Astrocyte (in vitro differentiated cells and primary cell): ENCODE measurements at regions not wholly inside any gene's neighbourhood (a gene's known extent, or its start where the extent isn't known, plus 50 kb on each side); places are given as distances from the start of the nearest gene placed in this dataset.

ENCODE experiments used
- DNase-seq: peaks from one replicate; pipeline ENCODE4 v3.0.0-alpha.2; 2010; ENCODE audit warnings: low read depth
- FAIRE-seq: peaks from 2 replicates; lab custom pipeline; 2011; peaks lifted over from hg19 to GRCh38; lab: Jason Lieb, UNC
- H2AFZ ChIP-seq: 2 replicates; pipeline ENCODE4 v1.6.0; 2012; ENCODE audit warnings: low read depth, low read length, inconsistent platforms
- H3K27ac ChIP-seq: 2 replicates; pipeline ENCODE4 v1.5.1; 2011; ENCODE audit warnings: low read depth, low read length, inconsistent platforms
- H3K27me3 ChIP-seq: 2 replicates; pipeline ENCODE4 v1.6.0; 2011; ENCODE audit warnings: low read length, inconsistent platforms; ENCODE audit not compliant: insufficient read depth
- H3K36me3 ChIP-seq: 2 replicates; pipeline ENCODE4 v1.5.1; 2011; ENCODE audit warnings: low read length, inconsistent platforms; ENCODE audit not compliant: insufficient read depth
- H3K4me1 ChIP-seq: 2 replicates; pipeline ENCODE4 v1.5.1; 2011; ENCODE audit warnings: low read length, inconsistent platforms; ENCODE audit not compliant: insufficient read depth
- H3K4me2 ChIP-seq: 2 replicates; pipeline ENCODE4 v1.6.0; 2012; ENCODE audit warnings: low read length, inconsistent platforms
- H3K4me3 ChIP-seq: 2 replicates; pipeline ENCODE4 v1.5.1; 2011; ENCODE audit warnings: low read depth, mild to moderate bottlenecking, low read length, inconsistent platforms; ENCODE audit not compliant: insufficient read depth
- H3K79me2 ChIP-seq: 2 replicates; pipeline ENCODE4 v1.6.0; 2012; ENCODE audit warnings: mild to moderate bottlenecking, low read length, inconsistent platforms; ENCODE audit not compliant: insufficient read depth
- H3K9ac ChIP-seq: 2 replicates; pipeline ENCODE4 v1.6.0; 2012; ENCODE audit warnings: mild to moderate bottlenecking, low read length, inconsistent platforms
- H3K9me3 ChIP-seq: 2 replicates; pipeline ENCODE4 v1.5.1; 2012; ENCODE audit warnings: low read depth, mild to moderate bottlenecking, low read length, inconsistent platforms; ENCODE audit not compliant: insufficient read depth
- H4K20me1 ChIP-seq: 2 replicates; pipeline ENCODE4 v1.6.0; 2012; ENCODE audit warnings: low read length, inconsistent platforms; ENCODE audit not compliant: insufficient read depth
- H3K27ac Mint-ChIP-seq: one replicate; pipeline ENCODE4 v1.8.0; 2021; ENCODE audit warnings: mild to moderate bottlenecking, mixed read lengths; ENCODE audit not compliant: unreplicated experiment
- H3K27me3 Mint-ChIP-seq: one replicate; pipeline ENCODE4 v1.8.0; 2021; ENCODE audit warnings: low read depth, mixed read lengths; ENCODE audit not compliant: unreplicated experiment
- H3K36me3 Mint-ChIP-seq: one replicate; pipeline ENCODE4 v1.8.0; 2021; ENCODE audit warnings: low read depth, mixed read lengths; ENCODE audit not compliant: unreplicated experiment
- H3K4me1 Mint-ChIP-seq: one replicate; pipeline ENCODE4 v1.8.0; 2021; ENCODE audit warnings: low read depth, mixed read lengths; ENCODE audit not compliant: unreplicated experiment
- H3K4me3 Mint-ChIP-seq: one replicate; pipeline ENCODE4 v1.8.0; 2021; ENCODE audit warnings: mild to moderate bottlenecking, moderate library complexity, mixed read lengths; ENCODE audit not compliant: unreplicated experiment
- H3K9me3 Mint-ChIP-seq: one replicate; pipeline ENCODE4 v1.8.0; 2021; ENCODE audit warnings: mild to moderate bottlenecking, mixed read lengths; ENCODE audit not compliant: unreplicated experiment
- EZH2 ChIP-seq: IDR thresholded peaks from 2 replicates; pipeline ENCODE4 v1.6.1; 2012; ENCODE audit warnings: mild to moderate bottlenecking, low read length, inconsistent platforms; ENCODE audit not compliant: insufficient read depth
- TF ChIP-seq, protein P1 (sequence below): IDR thresholded peaks from 2 replicates; pipeline ENCODE4 v1.5.1; 2011; ENCODE audit warnings: low read depth, mild to moderate bottlenecking, inconsistent platforms, low read length, moderate library complexity; ENCODE audit not compliant: insufficient read depth

DNA sequence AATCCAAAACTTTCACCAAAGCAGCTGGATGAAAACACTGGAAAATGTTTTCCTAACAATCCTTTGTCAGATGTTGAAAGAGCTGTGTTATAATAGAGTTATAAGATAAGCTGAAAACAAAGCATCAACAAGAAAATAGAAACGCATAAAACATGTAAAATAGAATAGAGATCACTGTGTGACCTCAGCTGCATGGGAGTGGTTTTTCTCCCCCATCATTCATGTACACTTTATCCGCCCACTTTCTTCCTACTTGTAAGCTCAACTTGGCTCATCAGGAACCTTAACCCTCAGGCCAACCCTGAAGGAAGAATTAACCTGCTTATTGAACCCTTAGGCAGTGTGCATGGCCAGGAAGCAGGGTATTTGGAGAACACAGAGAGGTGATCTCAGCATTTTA, 238.5 kb upstream of the PMFBP1 start:
- DNase-seq (no peak), FAIRE-seq (no peak)
- no peaks in the 10 kb centered on the region for H3K79me2 ChIP-seq
- H3K36me3 ChIP-seq = no peaks in the 10 kb centered on the region
- Mint-ChIP-seq H3K36me3 (no peaks in the 10 kb centered on the region), H3K4me1 (peaks cover 2% of the 10 kb centered on the region), H3K4me3 (no peak overlapping the region), H3K27me3 (no peaks in the 10 kb centered on the region), H3K27ac (no peak overlapping the region), H3K9me3 (peaks cover 3% of the 10 kb centered on the region)
- H3K27me3 ChIP-seq = no peaks in the 10 kb centered on the region
- no peaks in the 10 kb centered on the region for H4K20me1 ChIP-seq
- H3K9ac ChIP-seq = no peak overlapping the region
- H3K4me3 ChIP-seq = no peak overlapping the region
- H2AFZ ChIP-seq = no peak overlapping the region
- no peak overlapping the region for H3K4me2 ChIP-seq
- H3K27ac ChIP-seq = no peak overlapping the region
- no peak for TF ChIP-seq EZH2
- TF ChIP-seq, protein P1, sequence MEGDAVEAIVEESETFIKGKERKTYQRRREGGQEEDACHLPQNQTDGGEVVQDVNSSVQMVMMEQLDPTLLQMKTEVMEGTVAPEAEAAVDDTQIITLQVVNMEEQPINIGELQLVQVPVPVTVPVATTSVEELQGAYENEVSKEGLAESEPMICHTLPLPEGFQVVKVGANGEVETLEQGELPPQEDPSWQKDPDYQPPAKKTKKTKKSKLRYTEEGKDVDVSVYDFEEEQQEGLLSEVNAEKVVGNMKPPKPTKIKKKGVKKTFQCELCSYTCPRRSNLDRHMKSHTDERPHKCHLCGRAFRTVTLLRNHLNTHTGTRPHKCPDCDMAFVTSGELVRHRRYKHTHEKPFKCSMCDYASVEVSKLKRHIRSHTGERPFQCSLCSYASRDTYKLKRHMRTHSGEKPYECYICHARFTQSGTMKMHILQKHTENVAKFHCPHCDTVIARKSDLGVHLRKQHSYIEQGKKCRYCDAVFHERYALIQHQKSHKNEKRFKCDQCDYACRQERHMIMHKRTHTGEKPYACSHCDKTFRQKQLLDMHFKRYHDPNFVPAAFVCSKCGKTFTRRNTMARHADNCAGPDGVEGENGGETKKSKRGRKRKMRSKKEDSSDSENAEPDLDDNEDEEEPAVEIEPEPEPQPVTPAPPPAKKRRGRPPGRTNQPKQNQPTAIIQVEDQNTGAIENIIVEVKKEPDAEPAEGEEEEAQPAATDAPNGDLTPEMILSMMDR = no peak
- H3K4me1 ChIP-seq = no peaks in the 10 kb centered on the region
- H3K9me3 ChIP-seq = no peaks in the 10 kb centered on the region

DNA sequence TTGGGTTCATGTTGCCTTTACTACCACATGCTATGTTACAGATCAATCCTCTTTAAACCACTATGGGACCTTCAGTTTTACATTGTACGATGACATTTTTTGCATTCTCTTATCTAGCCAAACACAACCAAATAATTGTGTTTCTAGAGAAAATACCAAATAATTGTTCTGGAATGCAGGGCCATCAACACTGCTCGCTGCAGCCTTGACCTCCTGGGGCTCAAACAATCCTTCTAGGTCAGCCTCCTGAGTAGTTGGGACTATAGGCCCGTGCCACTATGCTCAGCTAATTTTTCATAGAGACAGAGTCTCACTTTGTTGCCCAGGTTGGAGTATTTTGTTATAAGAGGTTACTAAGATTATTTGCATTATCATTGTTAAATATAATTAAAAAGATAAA, 237.5 kb upstream of the PMFBP1 start:
- no peak overlapping the region for H3K27ac Mint-ChIP-seq
- no peak overlapping the region for H3K4me3 Mint-ChIP-seq
- no peak for DNase-seq
- peaks cover 2% of the 10 kb centered on the region for H3K4me1 Mint-ChIP-seq
- no peaks in the 10 kb centered on the region for H4K20me1 ChIP-seq
- H3K9ac ChIP-seq = no peak overlapping the region
- H3K36me3 ChIP-seq = no peaks in the 10 kb centered on the region
- H3K27ac ChIP-seq = no peak overlapping the region
- no peak overlapping the region for H2AFZ ChIP-seq
- no peak overlapping the region for H3K4me2 ChIP-seq
- H3K4me3 ChIP-seq = no peak overlapping the region
- H3K27me3 ChIP-seq = no peaks in the 10 kb centered on the region
- H3K36me3 Mint-ChIP-seq = no peaks in the 10 kb centered on the region
- H3K79me2 ChIP-seq = no peaks in the 10 kb centered on the region
- H3K4me1 ChIP-seq = no peaks in the 10 kb centered on the region
- no peaks in the 10 kb centered on the region for H3K9me3 ChIP-seq
- FAIRE-seq = no peak
- H3K27me3 Mint-ChIP-seq = no peaks in the 10 kb centered on the region
- no peak for TF ChIP-seq EZH2
- TF ChIP-seq, protein P1 = no peak
- H3K9me3 Mint-ChIP-seq = peaks cover 3% of the 10 kb centered on the region

DNA sequence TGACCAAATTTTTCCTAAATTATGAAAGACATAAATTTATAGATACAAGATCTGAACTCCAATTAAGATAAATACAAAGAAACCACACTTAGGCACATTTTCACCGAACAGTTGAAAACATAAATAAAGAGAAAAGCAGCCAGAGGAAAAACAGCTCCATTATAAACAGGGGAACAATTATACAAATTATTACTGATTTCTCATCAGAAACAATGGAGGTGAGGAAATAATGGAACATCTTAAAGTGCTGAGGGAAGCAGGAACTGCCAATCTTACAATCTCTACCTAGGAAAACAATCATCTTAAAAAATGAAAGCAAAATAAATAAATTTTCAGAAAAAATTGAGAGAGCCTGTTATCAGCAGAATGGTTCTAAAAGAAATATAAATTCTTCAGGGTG, 234.4 kb upstream of the PMFBP1 start:
- no peak overlapping the region for H3K4me2 ChIP-seq
- H3K27me3 ChIP-seq = no peaks in the 10 kb centered on the region
- Mint-ChIP-seq H3K36me3 (no peaks in the 10 kb centered on the region), H3K4me3 (no peak overlapping the region), H3K9me3 (peaks cover 3% of the 10 kb centered on the region), H3K27ac (no peak overlapping the region), H3K27me3 (no peaks in the 10 kb centered on the region), H3K4me1 (peaks cover 2% of the 10 kb centered on the region)
- no peaks in the 10 kb centered on the region for H4K20me1 ChIP-seq
- FAIRE-seq = no peak
- H3K36me3 ChIP-seq = no peaks in the 10 kb centered on the region
- no peak overlapping the region for H3K9ac ChIP-seq
- no peak overlapping the region for H3K27ac ChIP-seq
- H3K4me1 ChIP-seq = no peaks in the 10 kb centered on the region
- no peak for DNase-seq
- no peak overlapping the region for H2AFZ ChIP-seq
- H3K4me3 ChIP-seq = no peak overlapping the region
- H3K79me2 ChIP-seq = no peaks in the 10 kb centered on the region
- TF ChIP-seq EZH2 = no peak
- TF ChIP-seq, protein P1 = no peak
- no peaks in the 10 kb centered on the region for H3K9me3 ChIP-seq
